IMR-90 (cell line): ENCODE measurements at regions not wholly inside any gene's neighbourhood (a gene's known extent, or its start where the extent isn't known, plus 50 kb on each side); places are given as distances from the start of the nearest gene placed in this dataset.

Experiments
- BHLHE40 ChIP-seq: fragments of 150-350 bp; IDR thresholded peaks from 2 replicates; pipeline ENCODE4 v1.6.1; 2016; ENCODE audit warnings: mild to moderate bottlenecking, low read depth, low read length
- FOS ChIP-seq: fragments of 150-350 bp; IDR thresholded peaks from 2 replicates; pipeline ENCODE4 v1.6.1; 2016; ENCODE audit warnings: low read depth, low read length
- MAZ ChIP-seq: IDR thresholded peaks from 2 replicates; pipeline ENCODE4 v1.6.1; 2012; ENCODE audit warnings: low read depth, mild to moderate bottlenecking, low read length, improper control_type of control experiment, moderate library complexity, borderline replicate concordance
- POLR2A ChIP-seq: IDR thresholded peaks from 2 replicates; pipeline ENCODE4 v1.6.1; 2012; ENCODE audit warnings: mild to moderate bottlenecking, low read depth, low read length
- RAD21 ChIP-seq: IDR thresholded peaks from 2 replicates; pipeline ENCODE4 v1.6.1; 2012; ENCODE audit warnings: low read length, improper control_type of control experiment
- TF ChIP-seq, protein P1 (sequence below): conservative IDR thresholded peaks from 2 replicates; pipeline ENCODE4 v1.5.1; 2012; ENCODE audit warnings: mild to moderate bottlenecking, low read depth, low read length, improper control_type of control experiment

DNA sequence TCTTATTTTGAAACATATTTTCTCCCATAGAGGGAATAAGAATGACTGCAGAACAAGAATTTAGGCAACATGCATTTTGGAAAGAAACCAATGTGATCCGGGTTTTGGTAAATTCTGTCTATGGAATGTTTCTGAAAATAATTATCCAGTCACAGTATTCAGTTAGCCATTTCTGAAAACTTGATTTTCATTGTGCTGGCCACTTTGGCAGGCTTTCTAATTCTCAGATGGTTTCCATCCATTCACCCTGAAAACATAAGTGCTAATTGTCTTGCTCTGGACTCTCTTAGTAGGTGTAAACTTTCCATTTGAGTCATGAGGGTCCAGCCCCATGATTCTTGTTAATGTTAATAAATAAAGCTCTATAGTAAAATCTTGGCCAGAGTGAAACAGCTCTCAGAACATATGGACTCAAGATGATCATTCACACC lies 176.5 kb downstream of the RBM43 start:
- TF ChIP-seq, protein P1, sequence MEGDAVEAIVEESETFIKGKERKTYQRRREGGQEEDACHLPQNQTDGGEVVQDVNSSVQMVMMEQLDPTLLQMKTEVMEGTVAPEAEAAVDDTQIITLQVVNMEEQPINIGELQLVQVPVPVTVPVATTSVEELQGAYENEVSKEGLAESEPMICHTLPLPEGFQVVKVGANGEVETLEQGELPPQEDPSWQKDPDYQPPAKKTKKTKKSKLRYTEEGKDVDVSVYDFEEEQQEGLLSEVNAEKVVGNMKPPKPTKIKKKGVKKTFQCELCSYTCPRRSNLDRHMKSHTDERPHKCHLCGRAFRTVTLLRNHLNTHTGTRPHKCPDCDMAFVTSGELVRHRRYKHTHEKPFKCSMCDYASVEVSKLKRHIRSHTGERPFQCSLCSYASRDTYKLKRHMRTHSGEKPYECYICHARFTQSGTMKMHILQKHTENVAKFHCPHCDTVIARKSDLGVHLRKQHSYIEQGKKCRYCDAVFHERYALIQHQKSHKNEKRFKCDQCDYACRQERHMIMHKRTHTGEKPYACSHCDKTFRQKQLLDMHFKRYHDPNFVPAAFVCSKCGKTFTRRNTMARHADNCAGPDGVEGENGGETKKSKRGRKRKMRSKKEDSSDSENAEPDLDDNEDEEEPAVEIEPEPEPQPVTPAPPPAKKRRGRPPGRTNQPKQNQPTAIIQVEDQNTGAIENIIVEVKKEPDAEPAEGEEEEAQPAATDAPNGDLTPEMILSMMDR, result no peak
- TF ChIP-seq FOS (no peak), MAZ (no peak), RAD21 (no peak), POLR2A (no peak), BHLHE40 (no peak)
